Mesothelial cell of epicardium (in vitro differentiated cells): ENCODE measurements at regions not wholly inside any gene's neighbourhood (a gene's known extent, or its start where the extent isn't known, plus 50 kb on each side); places are given as distances from the start of the nearest gene placed in this dataset.
A peak's percentile ranks its signal among the peaks of the same experiment; 100 is the strongest.

Experiments
- DNase-seq, 2 experiments: peaks; one replicate each; pipeline ENCODE4 v3.0.0; 2021; ENCODE audit warnings: low spot score in 2 of 2; ENCODE audit not compliant: unreplicated experiment in 2 of 2
- H3K27ac Mint-ChIP-seq: 2 replicates; pipeline ENCODE4 v1.8.0; 2021; ENCODE audit warnings: mixed read lengths
- H3K27me3 Mint-ChIP-seq: 2 replicates; pipeline ENCODE4 v1.8.0; 2021; ENCODE audit warnings: low read depth, mixed read lengths
- H3K36me3 Mint-ChIP-seq: 2 replicates; pipeline ENCODE4 v1.8.0; 2021; ENCODE audit warnings: mixed read lengths
- H3K4me1 Mint-ChIP-seq: 2 replicates; pipeline ENCODE4 v1.8.0; 2021; ENCODE audit warnings: mixed read lengths
- H3K4me3 Mint-ChIP-seq: 2 replicates; pipeline ENCODE4 v1.8.0; 2021; ENCODE audit warnings: mild to moderate bottlenecking, moderate library complexity, mixed read lengths
- H3K9me3 Mint-ChIP-seq: 2 replicates; pipeline ENCODE4 v1.8.0; 2021; ENCODE audit warnings: mixed read lengths
- CTCF ChIP-seq: fragments of 200-600 bp; sonication (generic); IDR thresholded peaks from one replicate; pipeline ENCODE4 v1.5.0; 2021; ENCODE audit warnings: antibody characterized with exemption; ENCODE audit not compliant: unreplicated experiment

GRCh38 chr6:164396071-164397047 is 913.0 kb downstream of the C6orf118 start:
- H3K9me3 Mint-ChIP-seq, result no peaks in the 10 kb centered on the region
- no peak for DNase-seq
- H3K4me1 Mint-ChIP-seq, result peaks cover 3% of the 10 kb centered on the region
- H3K36me3 Mint-ChIP-seq, result no peaks in the 10 kb centered on the region
- H3K27me3 Mint-ChIP-seq, result no peaks in the 10 kb centered on the region
- no peak overlapping the region for H3K4me3 Mint-ChIP-seq
- peak overlapping the region; percentile 9 for H3K27ac Mint-ChIP-seq
- TF ChIP-seq CTCF, result no peak

GRCh38 chr6:164379795-164380194 is 929.6 kb downstream of the C6orf118 start:
- no peaks in the 10 kb centered on the region for H3K27me3 Mint-ChIP-seq
- no peak overlapping the region for H3K27ac Mint-ChIP-seq
- peaks cover 7% of the 10 kb centered on the region for H3K4me1 Mint-ChIP-seq
- no peaks in the 10 kb centered on the region for H3K36me3 Mint-ChIP-seq
- TF ChIP-seq CTCF, result no peak
- H3K9me3 Mint-ChIP-seq, result peaks cover 17% of the 10 kb centered on the region
- DNase-seq, result no peak
- no peak overlapping the region for H3K4me3 Mint-ChIP-seq

GRCh38 chr6:164378330-164378729 is 931.1 kb downstream of the C6orf118 start:
- Mint-ChIP-seq H3K4me3 (no peak overlapping the region), H3K36me3 (no peaks in the 10 kb centered on the region), H3K4me1 (peaks cover 7% of the 10 kb centered on the region), H3K9me3 (peaks cover 17% of the 10 kb centered on the region), H3K27ac (no peak overlapping the region), H3K27me3 (no peaks in the 10 kb centered on the region)
- TF ChIP-seq CTCF, result no peak
- DNase-seq, result no peak

GRCh38 chr6:164377348-164377918 is 932.0 kb downstream of the C6orf118 start:
- no peak overlapping the region for H3K27ac Mint-ChIP-seq

GRCh38 chr6:164370773-164371172 is 938.6 kb downstream of the C6orf118 start:
- TF ChIP-seq CTCF, result no peak
- Mint-ChIP-seq H3K4me3 (no peak overlapping the region), H3K27me3 (no peaks in the 10 kb centered on the region), H3K36me3 (no peaks in the 10 kb centered on the region), H3K4me1 (no peaks in the 10 kb centered on the region), H3K9me3 (peaks cover 10% of the 10 kb centered on the region), H3K27ac (no peak overlapping the region)
- DNase-seq, result no peak

More at GRCh38 chr6:164377348-164377918, 932.0 kb downstream of the C6orf118 start:
- H3K4me3 Mint-ChIP-seq, result no peak overlapping the region
- no peaks in the 10 kb centered on the region for H3K36me3 Mint-ChIP-seq
- peaks cover 7% of the 10 kb centered on the region for H3K4me1 Mint-ChIP-seq
- no peak for TF ChIP-seq CTCF
- H3K27me3 Mint-ChIP-seq, result no peaks in the 10 kb centered on the region
- H3K9me3 Mint-ChIP-seq, result peaks cover 17% of the 10 kb centered on the region
- no peak for DNase-seq
